PC-9 (cell line): ENCODE measurements at regions not wholly inside any gene's neighbourhood (a gene's known extent, or its start where the extent isn't known, plus 50 kb on each side); places are given as distances from the start of the nearest gene placed in this dataset.

Experiments
- CTCF ChIP-seq: fragments of 200-600 bp; sonication (generic); conservative IDR thresholded peaks from 2 replicates; pipeline ENCODE4 v1.6.1; 2017; ENCODE audit warnings: mixed run types, antibody characterized with exemption, mild to moderate bottlenecking, moderate library complexity
- EZH2 ChIP-seq: fragments of 200-600 bp; sonication (generic); IDR thresholded peaks from 2 replicates; pipeline ENCODE4 v1.8.0; 2017; ENCODE audit warnings: antibody characterized with exemption, low read depth

GRCh38 chr2:19232312-19232711, 126.1 kb downstream of the OSR1 start:
- TF ChIP-seq CTCF (no peak), EZH2 (no peak)
